Karpas-422 (cell line): ENCODE measurements at regions not wholly inside any gene's neighbourhood (a gene's known extent, or its start where the extent isn't known, plus 50 kb on each side); places are given as distances from the start of the nearest gene placed in this dataset.

Source experiments
- DNase-seq: peaks from one replicate; pipeline ENCODE4 v3.0.0-alpha.2; 2015
- H2AFZ ChIP-seq: fragments of 200-600 bp; sonication (generic); 2 replicates; pipeline ENCODE4 v1.6.1; 2014; ENCODE audit warnings: antibody characterized with exemption, low read length, mixed read lengths
- H3K27ac ChIP-seq: fragments of 200-600 bp; sonication (generic); 2 replicates; pipeline ENCODE4 v1.5.1; 2014; ENCODE audit warnings: mild to moderate bottlenecking, low read length, moderate library complexity
- H3K27me3 ChIP-seq: fragments of 200-600 bp; sonication (generic); 2 replicates; pipeline ENCODE4 v1.6.1; 2014; ENCODE audit warnings: low read length, mixed read lengths
- H3K36me3 ChIP-seq: fragments of 200-600 bp; sonication (generic); 2 replicates; pipeline ENCODE4 v1.6.1; 2014; ENCODE audit warnings: low read length, mixed read lengths; ENCODE audit not compliant: insufficient read depth
- H3K4me1 ChIP-seq: fragments of 200-600 bp; sonication (generic); 2 replicates; pipeline ENCODE4 v1.6.1; 2014; ENCODE audit warnings: mild to moderate bottlenecking, low read length, mixed read lengths
- H3K4me2 ChIP-seq: fragments of 200-600 bp; sonication (generic); 2 replicates; pipeline ENCODE4 v1.6.1; 2014; ENCODE audit warnings: low read length, low read depth, mild to moderate bottlenecking; ENCODE audit not compliant: poor library complexity, severe bottlenecking
- H3K4me3 ChIP-seq: fragments of 200-600 bp; sonication (generic); 2 replicates; pipeline ENCODE4 v1.5.1; 2014; ENCODE audit warnings: mild to moderate bottlenecking, antibody characterized with exemption, low read length, mixed read lengths
- H3K79me2 ChIP-seq: fragments of 200-600 bp; sonication (generic); 2 replicates; pipeline ENCODE4 v1.6.1; 2014; ENCODE audit warnings: mild to moderate bottlenecking, low read length, mixed read lengths
- H3K9ac ChIP-seq: fragments of 200-600 bp; sonication (generic); 2 replicates; pipeline ENCODE4 v1.6.0; 2014; ENCODE audit warnings: low read length
- H3K9me2 ChIP-seq: fragments of 200-600 bp; sonication (generic), shearing (Covaris generic); replicated peaks from 2 replicates; pipeline ENCODE4 v1.6.0; 2014; ENCODE audit warnings: mild to moderate bottlenecking, low read length, moderate library complexity; ENCODE audit not compliant: insufficient read depth
- H3K9me3 ChIP-seq: fragments of 300-700, 200-600 bp; sonication (generic); 2 replicates; pipeline ENCODE4 v1.6.1; 2014; ENCODE audit warnings: low read length, mixed read lengths
- H4K20me1 ChIP-seq: fragments of 200-600 bp; sonication (generic); 2 replicates; pipeline ENCODE4 v1.6.1; 2014; ENCODE audit warnings: mild to moderate bottlenecking, antibody characterized with exemption, low read length, low read depth; ENCODE audit not compliant: insufficient read depth

- Histone ChIP-seq H2AFZ (no peak overlapping the region), H3K4me3 (no peak overlapping the region), H3K9me3 (no peaks in the 10 kb centered on the region), H3K4me2 (no peak overlapping the region), H3K4me1 (no peaks in the 10 kb centered on the region), H3K27ac (no peak overlapping the region), H3K27me3 (no peaks in the 10 kb centered on the region), H3K9me2 (no peaks in the 10 kb centered on the region), H4K20me1 (no peaks in the 10 kb centered on the region), H3K79me2 (no peaks in the 10 kb centered on the region), H3K36me3 (no peaks in the 10 kb centered on the region), H3K9ac (no peak overlapping the region)
- no peak for DNase-seq
These were observed 89.8 kb upstream of the SMIM21 start for GRCh38 chr18:75517286-75517685.

DNA sequence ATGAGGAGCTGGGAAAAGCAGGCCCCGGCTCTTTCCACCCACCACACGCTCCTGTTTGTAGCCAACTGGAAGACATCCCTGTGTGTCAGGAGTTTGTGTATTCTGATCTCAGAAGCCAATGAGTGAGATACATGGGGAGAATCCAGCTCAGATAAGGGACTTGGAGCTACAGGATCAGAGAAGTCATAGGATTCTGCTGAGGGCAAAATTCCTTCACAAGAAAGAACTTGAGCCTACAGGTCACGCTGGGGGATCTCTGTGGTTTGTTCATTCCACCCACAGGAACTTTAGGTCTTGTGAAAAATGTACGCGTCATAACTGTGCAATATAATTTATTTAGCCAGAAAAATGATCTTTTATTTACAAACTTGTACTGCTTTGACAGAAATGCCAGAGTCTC, 80.1 kb upstream of the SMIM21 start:
- Histone ChIP-seq H3K9me2 (no peaks in the 10 kb centered on the region), H4K20me1 (no peaks in the 10 kb centered on the region), H3K4me1 (peaks cover 5% of the 10 kb centered on the region)

GRCh38 chr18:75506913-75507312, 79.4 kb upstream of the SMIM21 start:
- Histone ChIP-seq H2AFZ (no peak overlapping the region), H3K36me3 (no peaks in the 10 kb centered on the region), H3K4me1 (peaks cover 5% of the 10 kb centered on the region), H3K4me2 (no peak overlapping the region), H3K9ac (no peak overlapping the region), H4K20me1 (no peaks in the 10 kb centered on the region), H3K9me3 (no peaks in the 10 kb centered on the region), H3K27me3 (no peaks in the 10 kb centered on the region), H3K4me3 (no peak overlapping the region), H3K27ac (no peak overlapping the region), H3K79me2 (no peaks in the 10 kb centered on the region), H3K9me2 (no peaks in the 10 kb centered on the region)
- no peak for DNase-seq

More for the DNA sequence above, 80.1 kb upstream of the SMIM21 start:
- Histone ChIP-seq H2AFZ (no peak overlapping the region), H3K4me2 (no peak overlapping the region), H3K36me3 (no peaks in the 10 kb centered on the region), H3K27ac (no peak overlapping the region), H3K27me3 (no peaks in the 10 kb centered on the region), H3K9ac (no peak overlapping the region), H3K79me2 (no peaks in the 10 kb centered on the region), H3K9me3 (no peaks in the 10 kb centered on the region), H3K4me3 (no peak overlapping the region)
- DNase-seq: no peak

- H3K4me3 ChIP-seq: no peak overlapping the region
- H3K4me1 ChIP-seq: peaks cover 5% of the 10 kb centered on the region
- no peaks in the 10 kb centered on the region for H3K27me3 ChIP-seq
- H3K79me2 ChIP-seq: no peaks in the 10 kb centered on the region
- no peaks in the 10 kb centered on the region for H4K20me1 ChIP-seq
- no peak overlapping the region for H2AFZ ChIP-seq
- H3K9me2 ChIP-seq: no peaks in the 10 kb centered on the region
- DNase-seq: no peak
- H3K36me3 ChIP-seq: no peaks in the 10 kb centered on the region
- H3K9me3 ChIP-seq: no peaks in the 10 kb centered on the region
- H3K27ac ChIP-seq: no peak overlapping the region
- no peak overlapping the region for H3K4me2 ChIP-seq
- no peak overlapping the region for H3K9ac ChIP-seq
These were observed 77.0 kb upstream of the SMIM21 start for GRCh38 chr18:75504469-75504868.

- Histone ChIP-seq H3K36me3 (no peaks in the 10 kb centered on the region), H3K27me3 (no peaks in the 10 kb centered on the region), H3K9me3 (no peaks in the 10 kb centered on the region), H3K4me3 (no peak overlapping the region), H3K4me2 (no peak overlapping the region), H4K20me1 (no peaks in the 10 kb centered on the region), H3K9me2 (no peaks in the 10 kb centered on the region), H2AFZ (no peak overlapping the region), H3K27ac (no peak overlapping the region), H3K9ac (no peak overlapping the region), H3K4me1 (peaks cover 5% of the 10 kb centered on the region), H3K79me2 (no peaks in the 10 kb centered on the region)
- DNase-seq: no peak
These were observed 76.1 kb upstream of the SMIM21 start for GRCh38 chr18:75503615-75504014.

GRCh38 chr18:75502286-75502685, 74.8 kb upstream of the SMIM21 start:
- Histone ChIP-seq H4K20me1 (no peaks in the 10 kb centered on the region), H3K4me3 (no peak overlapping the region), H3K9me2 (no peaks in the 10 kb centered on the region), H3K4me1 (peaks cover 5% of the 10 kb centered on the region), H3K4me2 (no peak overlapping the region), H3K36me3 (no peaks in the 10 kb centered on the region), H3K9me3 (no peaks in the 10 kb centered on the region), H2AFZ (no peak overlapping the region), H3K27ac (no peak overlapping the region), H3K9ac (no peak overlapping the region), H3K27me3 (no peaks in the 10 kb centered on the region), H3K79me2 (no peaks in the 10 kb centered on the region)
- DNase-seq: no peak

GRCh38 chr18:75500545-75500944, 73.0 kb upstream of the SMIM21 start:
- Histone ChIP-seq H3K79me2 (no peaks in the 10 kb centered on the region), H3K4me2 (no peak overlapping the region), H3K27me3 (no peaks in the 10 kb centered on the region), H3K4me3 (no peak overlapping the region), H2AFZ (no peak overlapping the region), H3K9me2 (no peaks in the 10 kb centered on the region), H4K20me1 (no peaks in the 10 kb centered on the region), H3K9me3 (no peaks in the 10 kb centered on the region), H3K9ac (no peak overlapping the region), H3K4me1 (peaks cover 5% of the 10 kb centered on the region), H3K27ac (no peak overlapping the region), H3K36me3 (no peaks in the 10 kb centered on the region)
- no peak for DNase-seq

DNA sequence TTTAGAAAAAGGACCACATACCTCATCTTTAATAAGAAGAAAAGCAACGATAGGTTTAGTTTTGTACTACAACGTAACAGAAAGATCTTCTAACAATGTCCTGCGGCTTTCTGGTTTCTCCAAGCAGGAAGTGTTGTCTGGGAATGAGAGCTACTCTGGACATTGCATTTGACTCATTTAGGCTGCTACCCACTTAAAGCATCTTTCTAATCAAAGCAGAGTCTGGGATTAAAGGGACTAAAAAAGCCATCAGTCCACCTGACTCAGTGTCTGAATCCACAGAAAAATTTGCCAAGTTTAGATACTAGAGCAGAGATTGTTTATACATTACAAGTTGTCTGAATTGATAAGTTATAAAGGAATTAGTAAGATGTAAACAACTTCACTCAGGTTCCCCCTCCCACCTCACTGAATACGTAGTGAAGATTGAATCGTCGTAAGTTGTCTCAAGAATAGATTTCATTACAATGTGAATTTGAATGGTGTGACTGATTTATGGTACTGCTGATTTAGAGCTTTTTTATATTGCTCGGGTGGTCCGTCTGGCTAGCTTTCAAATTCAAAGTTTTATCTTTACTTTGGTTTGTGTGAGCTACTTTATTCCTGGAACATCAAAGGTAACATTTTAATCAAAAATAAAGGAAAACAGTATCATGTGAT, 70.2 kb upstream of the SMIM21 start:
- no peaks in the 10 kb centered on the region for H3K27me3 ChIP-seq
- no peaks in the 10 kb centered on the region for H3K9me2 ChIP-seq
- no peak overlapping the region for H3K27ac ChIP-seq
- H3K4me2 ChIP-seq: no peak overlapping the region
- H3K4me3 ChIP-seq: no peak overlapping the region
- no peaks in the 10 kb centered on the region for H3K9me3 ChIP-seq
- H2AFZ ChIP-seq: no peak overlapping the region
- no peaks in the 10 kb centered on the region for H4K20me1 ChIP-seq
- H3K79me2 ChIP-seq: no peaks in the 10 kb centered on the region
- H3K36me3 ChIP-seq: no peaks in the 10 kb centered on the region
- H3K9ac ChIP-seq: no peak overlapping the region
- no peak for DNase-seq
- no peaks in the 10 kb centered on the region for H3K4me1 ChIP-seq

DNA sequence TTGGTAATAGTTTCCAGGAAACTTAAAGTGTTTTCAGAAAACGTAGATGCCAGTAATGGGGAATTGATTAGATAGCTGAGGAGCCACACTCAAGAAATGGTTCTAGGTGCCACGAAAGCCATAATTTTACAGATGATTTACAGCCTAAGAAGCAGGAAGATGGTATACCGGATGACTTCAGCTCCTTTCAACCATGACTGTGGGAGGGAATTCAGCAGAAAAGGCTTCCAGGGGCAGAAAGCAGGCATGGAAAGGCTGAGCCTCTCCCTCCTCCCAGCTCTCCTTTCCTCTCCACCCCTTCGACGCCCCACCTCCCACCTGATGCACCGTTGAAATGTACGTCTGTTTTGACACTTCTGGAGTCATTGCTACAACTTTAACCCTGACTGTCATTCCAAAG, 68.6 kb upstream of the SMIM21 start:
- no peaks in the 10 kb centered on the region for H3K9me3 ChIP-seq
- no peaks in the 10 kb centered on the region for H3K27me3 ChIP-seq
- H3K36me3 ChIP-seq: no peaks in the 10 kb centered on the region
- H4K20me1 ChIP-seq: no peaks in the 10 kb centered on the region
- no peak overlapping the region for H2AFZ ChIP-seq
- H3K79me2 ChIP-seq: no peaks in the 10 kb centered on the region
- no peak overlapping the region for H3K27ac ChIP-seq
- no peak for DNase-seq
- H3K4me2 ChIP-seq: no peak overlapping the region
- H3K9me2 ChIP-seq: no peaks in the 10 kb centered on the region
- H3K4me3 ChIP-seq: no peak overlapping the region
- H3K4me1 ChIP-seq: no peaks in the 10 kb centered on the region
- H3K9ac ChIP-seq: no peak overlapping the region
